Panc1 (cell line): ENCODE measurements at regions not wholly inside any gene's neighbourhood (a gene's known extent, or its start where the extent isn't known, plus 50 kb on each side); places are given as distances from the start of the nearest gene placed in this dataset.

Experiments used
- CTCF ChIP-seq: fragments of 450-650 bp; IDR thresholded peaks from 2 replicates; pipeline ENCODE4 v1.5.1; 2017; ENCODE audit warnings: mild to moderate bottlenecking
- POLR2AphosphoS5 ChIP-seq: IDR thresholded peaks from 2 replicates; pipeline ENCODE4 v1.6.1; 2012; ENCODE audit warnings: mild to moderate bottlenecking, low read depth, low read length, moderate library complexity
- SIN3A ChIP-seq: IDR thresholded peaks from 2 replicates; pipeline ENCODE4 v1.6.1; 2012; ENCODE audit warnings: low read depth, mild to moderate bottlenecking, low read length, moderate library complexity, borderline replicate concordance; ENCODE audit not compliant: insufficient read depth
- TCF7L2 ChIP-seq: IDR thresholded peaks from 2 replicates; pipeline ENCODE4 v1.6.1; 2011; ENCODE audit warnings: mild to moderate bottlenecking, low read depth, low read length, inconsistent platforms
- TF ChIP-seq, protein P1 (sequence below), 2 experiments: IDR thresholded peaks; 2 replicates each; pipeline ENCODE4 v1.6.1; 2011 to 2012; ENCODE audit warnings: low read depth in 2 of 2, control low read depth in 1 of 2, low read length in 1 of 2, mild to moderate bottlenecking in 1 of 2, moderate library complexity in 1 of 2; ENCODE audit not compliant: insufficient read depth in 1 of 2

- TF ChIP-seq CTCF (no peak), POLR2AphosphoS5 (no peak), TCF7L2 (no peak), SIN3A (no peak)
- TF ChIP-seq, protein P1, sequence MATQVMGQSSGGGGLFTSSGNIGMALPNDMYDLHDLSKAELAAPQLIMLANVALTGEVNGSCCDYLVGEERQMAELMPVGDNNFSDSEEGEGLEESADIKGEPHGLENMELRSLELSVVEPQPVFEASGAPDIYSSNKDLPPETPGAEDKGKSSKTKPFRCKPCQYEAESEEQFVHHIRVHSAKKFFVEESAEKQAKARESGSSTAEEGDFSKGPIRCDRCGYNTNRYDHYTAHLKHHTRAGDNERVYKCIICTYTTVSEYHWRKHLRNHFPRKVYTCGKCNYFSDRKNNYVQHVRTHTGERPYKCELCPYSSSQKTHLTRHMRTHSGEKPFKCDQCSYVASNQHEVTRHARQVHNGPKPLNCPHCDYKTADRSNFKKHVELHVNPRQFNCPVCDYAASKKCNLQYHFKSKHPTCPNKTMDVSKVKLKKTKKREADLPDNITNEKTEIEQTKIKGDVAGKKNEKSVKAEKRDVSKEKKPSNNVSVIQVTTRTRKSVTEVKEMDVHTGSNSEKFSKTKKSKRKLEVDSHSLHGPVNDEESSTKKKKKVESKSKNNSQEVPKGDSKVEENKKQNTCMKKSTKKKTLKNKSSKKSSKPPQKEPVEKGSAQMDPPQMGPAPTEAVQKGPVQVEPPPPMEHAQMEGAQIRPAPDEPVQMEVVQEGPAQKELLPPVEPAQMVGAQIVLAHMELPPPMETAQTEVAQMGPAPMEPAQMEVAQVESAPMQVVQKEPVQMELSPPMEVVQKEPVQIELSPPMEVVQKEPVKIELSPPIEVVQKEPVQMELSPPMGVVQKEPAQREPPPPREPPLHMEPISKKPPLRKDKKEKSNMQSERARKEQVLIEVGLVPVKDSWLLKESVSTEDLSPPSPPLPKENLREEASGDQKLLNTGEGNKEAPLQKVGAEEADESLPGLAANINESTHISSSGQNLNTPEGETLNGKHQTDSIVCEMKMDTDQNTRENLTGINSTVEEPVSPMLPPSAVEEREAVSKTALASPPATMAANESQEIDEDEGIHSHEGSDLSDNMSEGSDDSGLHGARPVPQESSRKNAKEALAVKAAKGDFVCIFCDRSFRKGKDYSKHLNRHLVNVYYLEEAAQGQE (IDR thresholded peaks at IDR 0.05; ENCODE audit: insufficient read depth in 1 of 2, low read depth in 2 of 2, low read length in 1 of 2), result no peak
Observed at GRCh38 chr12:113551563-113551962, 79.9 kb upstream of the LHX5 start.
